Transverse colon (tissue), 4 donors: ENCODE measurements at regions not wholly inside any gene's neighbourhood (a gene's known extent, or its start where the extent isn't known, plus 50 kb on each side); places are given as distances from the start of the nearest gene placed in this dataset.

Experiments used
- EP300 ChIP-seq: sonication (generic); formaldehyde crosslinking; IDR thresholded peaks from one replicate; pipeline ENCODE4 v1.6.1; 2017; ENCODE audit warnings: antibody characterized with exemption, low read depth
- POLR2A ChIP-seq: fragments of 450-650 bp; IDR thresholded peaks from one replicate; pipeline ENCODE4 v1.6.1; 2016; ENCODE audit warnings: antibody characterized with exemption, mild to moderate bottlenecking, moderate library complexity
- POLR2AphosphoS5 ChIP-seq, 3 donors: sonication (generic); formaldehyde crosslinking; IDR thresholded peaks; one replicate each; pipeline ENCODE4 v1.6.1; 2016; ENCODE audit warnings: antibody characterized with exemption in 3 of 3
- TF ChIP-seq, protein P1 (sequence below), 5 experiments: fragments of 200-600 bp in 3 of 5; fragments of 450-650 bp in 2 of 5; sonication (generic) in 3 of 5; IDR thresholded peaks; 1 replicate in 2 of 5; 2 replicates in 3 of 5; pipeline ENCODE4 v1.5.1; 2016 to 2017; ENCODE audit warnings: antibody characterized with exemption in 5 of 5, inconsistent platforms in 3 of 5, mild to moderate bottlenecking in 2 of 5, moderate library complexity in 1 of 5

DNA sequence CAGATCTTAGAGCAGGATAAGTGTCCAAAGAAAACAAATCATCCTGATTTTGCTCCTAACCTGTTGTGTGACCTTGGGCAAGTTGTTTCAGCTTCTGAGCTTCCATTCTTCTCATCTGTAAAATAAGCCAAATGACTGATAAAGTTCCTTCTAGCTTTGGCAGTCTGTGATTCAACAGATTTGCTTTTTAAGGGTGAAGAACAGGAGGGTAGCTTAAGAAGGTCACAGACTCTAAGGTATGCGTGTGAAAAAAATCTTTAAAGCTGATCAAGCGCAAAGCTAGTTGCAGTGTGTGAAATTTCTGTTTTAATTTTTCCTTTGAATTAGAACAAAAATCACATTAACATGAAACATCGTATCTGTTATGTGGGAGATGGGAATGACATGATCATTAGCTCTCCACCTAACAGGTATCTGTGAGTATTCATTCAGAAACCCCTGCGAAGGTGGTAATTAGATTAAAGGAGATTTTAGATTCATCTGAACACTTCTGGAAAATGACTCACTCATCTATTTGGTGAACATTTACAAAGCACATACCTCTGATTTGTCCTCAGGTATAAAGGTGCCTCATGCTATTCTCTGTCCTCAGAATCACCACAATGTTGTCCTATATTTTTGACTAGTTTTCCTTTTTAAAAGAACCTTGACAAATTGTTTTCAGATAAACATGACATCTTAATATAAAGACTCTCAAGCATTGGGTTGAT is 131.9 kb upstream of the CPM start:
- TF ChIP-seq, protein P1, sequence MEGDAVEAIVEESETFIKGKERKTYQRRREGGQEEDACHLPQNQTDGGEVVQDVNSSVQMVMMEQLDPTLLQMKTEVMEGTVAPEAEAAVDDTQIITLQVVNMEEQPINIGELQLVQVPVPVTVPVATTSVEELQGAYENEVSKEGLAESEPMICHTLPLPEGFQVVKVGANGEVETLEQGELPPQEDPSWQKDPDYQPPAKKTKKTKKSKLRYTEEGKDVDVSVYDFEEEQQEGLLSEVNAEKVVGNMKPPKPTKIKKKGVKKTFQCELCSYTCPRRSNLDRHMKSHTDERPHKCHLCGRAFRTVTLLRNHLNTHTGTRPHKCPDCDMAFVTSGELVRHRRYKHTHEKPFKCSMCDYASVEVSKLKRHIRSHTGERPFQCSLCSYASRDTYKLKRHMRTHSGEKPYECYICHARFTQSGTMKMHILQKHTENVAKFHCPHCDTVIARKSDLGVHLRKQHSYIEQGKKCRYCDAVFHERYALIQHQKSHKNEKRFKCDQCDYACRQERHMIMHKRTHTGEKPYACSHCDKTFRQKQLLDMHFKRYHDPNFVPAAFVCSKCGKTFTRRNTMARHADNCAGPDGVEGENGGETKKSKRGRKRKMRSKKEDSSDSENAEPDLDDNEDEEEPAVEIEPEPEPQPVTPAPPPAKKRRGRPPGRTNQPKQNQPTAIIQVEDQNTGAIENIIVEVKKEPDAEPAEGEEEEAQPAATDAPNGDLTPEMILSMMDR (IDR thresholded peaks at IDR 0.05) = no peak
- TF ChIP-seq POLR2AphosphoS5 (IDR thresholded peaks at IDR 0.05) = no peak
- TF ChIP-seq POLR2A = no peak
- TF ChIP-seq EP300 = no peak
